ENCODE measurements at regions not wholly inside any gene's neighbourhood (a gene's known extent, or its start where the extent isn't known, plus 50 kb on each side); places are given as distances from the start of the nearest gene placed in this dataset.
"Not testable (repeated sequence)": the region's sequence is repeated elsewhere in the genome, so short reads cannot be mapped to it uniquely, and the experiment has no call there.

DNA sequence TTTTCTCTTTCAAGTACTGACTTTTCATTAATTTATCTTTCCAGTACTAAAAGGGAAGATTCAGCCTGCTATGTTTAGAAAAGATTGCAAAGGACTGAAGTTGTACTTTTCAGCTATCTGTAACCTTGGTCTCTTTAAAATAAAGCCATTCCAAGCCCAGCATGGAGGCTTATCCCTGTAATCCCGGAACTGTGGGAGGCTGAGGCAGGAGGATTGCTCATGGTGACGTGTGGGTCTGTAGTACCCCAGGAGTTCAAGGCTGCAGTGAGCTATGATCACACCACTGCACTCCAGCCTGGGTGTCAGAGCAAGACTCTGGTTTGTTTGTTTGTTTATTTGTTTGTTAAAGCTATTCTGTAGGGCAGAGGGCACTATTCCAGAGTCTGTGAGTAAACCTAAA is 50.6 kb upstream of the TMEM170B start:
- DNase-seq = no peak

- DNase-seq = no peak
These were observed 51.1 kb upstream of the TMEM170B start for GRCh38 chr6:11486486-11486885.

GRCh38 chr6:11486051-11486450 is 51.5 kb upstream of the TMEM170B start:
- no peak for DNase-seq

GRCh38 chr6:11485271-11485670 is 52.3 kb upstream of the TMEM170B start:
- DNase-seq = no peak

DNA sequence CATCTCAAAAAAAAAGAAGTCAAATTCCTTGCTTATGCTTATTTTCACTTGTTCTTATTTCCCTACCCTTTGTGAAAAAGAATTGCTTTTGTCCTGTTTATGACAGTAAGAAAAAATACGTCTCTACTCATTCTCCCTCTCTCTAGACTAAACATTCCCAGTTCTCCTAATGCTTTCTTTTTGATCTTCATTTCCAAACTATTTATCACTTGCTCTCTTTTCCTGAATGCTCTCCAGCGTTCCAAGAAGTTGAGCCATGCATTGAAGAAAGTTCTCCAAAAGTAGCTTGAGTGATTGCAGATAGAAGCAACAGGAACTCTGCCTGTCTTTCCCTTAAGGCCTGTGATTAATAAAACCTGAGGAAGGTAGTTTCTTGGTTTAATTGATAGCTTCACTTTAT is 53.1 kb upstream of the TMEM170B start:
- no peak for DNase-seq

DNA sequence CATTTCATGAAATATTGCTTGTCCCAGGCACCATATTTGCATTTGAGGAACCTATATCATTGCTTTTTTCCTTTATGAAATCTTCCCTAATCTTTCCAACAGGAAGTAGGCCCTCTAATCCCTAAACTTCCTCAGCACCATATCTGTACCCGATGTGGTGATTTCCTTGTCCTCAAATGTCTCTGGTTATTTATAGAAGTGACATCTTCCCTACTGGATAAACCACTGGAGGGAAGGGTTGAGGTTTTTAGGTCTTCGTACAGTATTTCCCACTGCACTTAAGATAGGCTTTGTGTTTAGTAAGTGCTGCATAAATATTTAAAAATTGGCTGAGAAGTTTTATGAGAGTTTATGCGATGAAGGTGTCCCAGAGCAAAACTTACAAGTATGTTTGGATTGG is 54.9 kb upstream of the TMEM170B start:
- DNase-seq = no peak

DNA sequence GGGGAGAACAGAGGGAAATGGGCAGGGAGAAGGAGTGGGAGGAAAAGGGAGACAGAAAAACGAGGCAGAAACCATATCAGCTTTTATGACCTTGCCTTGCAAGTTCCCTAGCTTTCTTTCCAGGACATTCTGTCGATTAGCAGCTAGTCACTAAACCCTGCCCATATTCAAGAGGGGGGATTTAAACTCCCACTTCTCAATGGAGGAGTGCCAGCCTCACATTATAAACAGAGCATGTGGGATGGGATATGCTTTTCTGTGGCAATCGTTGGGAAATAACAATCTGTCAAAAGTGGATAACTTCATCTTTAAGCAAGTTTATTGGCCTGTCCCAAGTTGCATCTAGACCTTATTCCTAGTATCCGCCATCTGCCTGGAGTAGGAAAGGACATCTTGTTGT is 57.0 kb upstream of the TMEM170B start:
- DNase-seq = no peak

DNA sequence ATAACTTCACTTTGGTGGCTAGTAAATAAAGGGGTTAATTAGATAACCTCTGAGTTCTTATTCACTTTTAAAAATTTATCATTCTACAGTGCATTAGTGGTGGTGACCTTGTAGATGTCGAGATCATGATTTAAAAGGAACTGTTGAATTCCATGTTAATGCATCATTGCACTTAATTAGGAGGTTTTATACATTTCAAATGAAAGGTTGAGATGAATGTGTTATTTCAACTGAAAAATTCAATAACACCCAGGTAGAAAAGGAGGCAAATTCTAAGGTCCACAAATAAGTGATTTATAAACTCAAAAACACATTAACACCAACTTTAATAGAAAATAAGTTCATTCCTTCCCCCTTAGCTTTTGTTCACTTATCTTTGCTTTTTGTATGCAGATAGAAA is 58.3 kb upstream of the TMEM170B start:
- DNase-seq = no peak

- DNase-seq = no peak
These were observed 59.0 kb upstream of the TMEM170B start for GRCh38 chr6:11478586-11478985.

- no peak for DNase-seq
These were observed 62.5 kb upstream of the TMEM170B start for GRCh38 chr6:11475016-11475415.

DNA sequence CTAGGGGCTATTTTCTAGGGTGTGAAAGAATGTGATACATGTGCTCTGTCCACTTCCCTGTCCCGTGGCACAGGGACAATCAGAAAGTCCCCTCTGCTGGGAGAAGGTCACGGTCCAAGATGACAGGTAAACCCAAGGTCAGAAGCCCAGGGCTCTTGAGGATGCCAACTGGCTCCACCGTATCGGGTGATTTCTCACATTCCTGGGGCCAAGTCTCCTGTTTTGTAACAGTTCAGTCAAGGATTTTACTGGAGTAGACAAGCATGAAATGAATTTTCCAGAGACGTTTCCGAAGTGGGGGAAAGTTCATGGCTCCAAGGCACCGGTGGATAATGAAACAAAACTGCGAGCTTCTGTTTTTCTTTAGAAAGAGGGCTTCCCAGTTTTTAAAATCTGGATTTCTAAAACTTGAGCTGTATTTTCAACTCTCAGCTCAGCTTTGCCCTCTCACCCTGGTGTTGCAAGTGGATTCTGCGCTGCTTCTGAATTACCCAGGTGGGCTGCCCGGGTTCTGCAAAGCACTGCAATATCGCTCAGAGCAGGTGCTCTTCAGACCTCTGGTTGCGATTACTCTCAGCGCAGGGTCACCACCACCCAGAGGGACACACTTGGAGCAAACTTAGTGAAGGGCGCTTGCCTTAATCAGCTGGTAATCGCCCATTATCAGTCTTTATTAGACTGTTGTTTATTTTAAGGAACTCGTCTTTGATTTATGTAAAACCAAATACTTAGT is 64.4 kb upstream of the TMEM170B start:
- DNase-seq = no peak

DNA sequence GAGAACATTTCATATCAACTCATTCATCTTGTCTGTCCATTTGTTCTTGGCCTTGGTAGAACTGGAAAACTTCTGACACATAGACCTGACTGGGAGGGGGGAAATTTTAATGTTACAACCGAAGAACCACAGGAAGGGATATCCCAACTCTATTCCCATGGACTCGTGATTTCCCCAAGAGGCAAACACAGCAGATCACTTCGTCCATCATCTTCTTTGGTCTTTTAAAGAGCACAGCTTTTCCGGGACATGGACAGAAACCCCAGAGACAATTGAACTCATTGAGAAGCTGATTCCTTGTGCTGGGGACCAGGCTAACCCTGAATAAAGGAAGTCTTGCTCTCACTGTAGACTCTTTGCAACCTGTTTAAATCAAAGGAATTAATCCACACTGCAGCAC is 66.3 kb upstream of the TMEM170B start:
- no peak for DNase-seq

DNA sequence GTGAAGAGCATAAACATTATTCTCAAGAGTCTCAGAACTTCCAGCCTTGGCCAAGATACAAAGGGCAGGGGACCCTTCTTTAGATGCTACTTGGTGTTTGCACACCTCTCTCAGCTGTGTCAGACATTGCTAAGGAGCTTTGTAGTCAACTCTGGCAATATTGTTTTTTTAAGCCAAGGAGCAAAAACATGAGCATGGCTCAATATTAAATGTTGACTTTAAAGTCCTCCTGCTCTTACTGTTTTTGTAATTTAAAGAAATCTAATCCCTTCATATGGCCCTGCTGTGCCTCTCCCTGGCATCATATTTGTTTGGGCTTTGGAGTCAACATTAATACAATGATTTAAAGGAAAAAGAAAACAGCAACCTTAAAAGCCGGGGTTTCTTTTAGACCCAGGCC is 67.9 kb upstream of the TMEM170B start:
- no peak for DNase-seq

DNA sequence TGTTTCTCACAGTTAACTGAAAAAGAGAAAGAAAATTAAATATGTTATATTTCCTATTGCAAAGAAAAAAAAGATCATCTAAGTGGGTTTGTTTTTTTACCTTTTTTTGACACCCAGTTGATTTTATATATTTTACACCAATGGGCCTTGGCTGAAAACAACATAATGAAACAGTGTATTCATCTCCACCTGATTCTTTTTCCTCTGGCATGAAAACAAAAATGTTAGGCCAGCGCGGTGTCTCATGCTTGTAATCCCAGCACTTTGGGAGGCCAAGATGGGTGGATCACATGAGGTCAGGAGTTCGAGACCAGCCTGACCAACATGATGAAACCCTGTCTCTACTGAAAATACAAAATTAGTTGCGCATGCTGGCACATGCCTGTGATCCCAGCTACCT is 69.3 kb upstream of the TMEM170B start:
- not testable (repeated sequence) for DNase-seq

DNA sequence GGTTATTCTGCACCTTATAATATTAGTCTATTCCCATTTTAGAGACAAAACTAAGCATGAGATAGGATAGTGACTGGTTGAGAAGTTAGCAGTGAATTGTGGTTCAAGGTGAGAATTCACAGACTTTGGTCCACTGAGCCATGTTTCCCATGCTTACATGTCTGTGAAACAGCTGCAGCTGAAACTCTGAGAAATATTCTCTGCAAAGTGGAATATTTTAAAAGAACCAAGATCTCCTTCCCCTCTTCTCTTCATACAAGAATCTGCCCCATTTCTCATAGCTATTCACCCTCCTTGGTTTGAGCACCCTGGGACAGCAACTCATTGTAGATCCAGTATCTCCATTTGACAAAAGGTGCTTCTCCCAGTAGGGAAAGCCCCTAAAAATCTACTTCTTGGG is 70.2 kb upstream of the TMEM170B start:
- DNase-seq = no peak

- no peak for DNase-seq
These were observed 74.2 kb upstream of the TMEM170B start for GRCh38 chr6:11463398-11463780.

DNA sequence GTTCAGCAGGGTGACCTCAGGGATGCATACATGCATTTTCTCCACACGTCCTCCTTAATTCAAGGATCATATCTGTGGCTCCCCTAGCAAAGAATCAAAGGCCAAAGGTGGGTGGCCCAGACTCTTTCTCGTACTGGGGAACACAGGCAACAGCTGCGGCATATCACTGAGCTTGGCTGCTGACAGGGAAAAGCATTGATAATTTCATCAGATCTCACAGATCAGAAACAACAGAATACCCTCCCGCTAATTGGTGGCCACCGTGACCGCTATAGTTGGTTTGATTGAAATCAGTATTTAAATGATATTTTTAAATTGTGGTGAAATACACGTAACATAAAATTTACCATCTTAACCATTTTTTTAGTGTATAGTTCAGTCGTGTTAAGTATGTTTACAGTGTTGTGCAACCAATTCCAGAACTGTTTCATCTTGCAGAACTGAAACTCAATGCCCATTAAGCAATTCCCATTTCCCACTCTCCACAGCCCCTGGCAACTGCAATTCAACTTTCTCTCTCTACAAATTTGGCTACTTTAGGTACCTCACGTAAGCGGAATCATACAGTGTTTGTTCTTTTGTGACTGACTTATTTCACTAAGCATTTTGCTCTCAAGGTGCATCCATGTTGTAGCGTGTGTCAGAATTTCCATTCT is 74.7 kb upstream of the TMEM170B start:
- DNase-seq = no peak

DNA sequence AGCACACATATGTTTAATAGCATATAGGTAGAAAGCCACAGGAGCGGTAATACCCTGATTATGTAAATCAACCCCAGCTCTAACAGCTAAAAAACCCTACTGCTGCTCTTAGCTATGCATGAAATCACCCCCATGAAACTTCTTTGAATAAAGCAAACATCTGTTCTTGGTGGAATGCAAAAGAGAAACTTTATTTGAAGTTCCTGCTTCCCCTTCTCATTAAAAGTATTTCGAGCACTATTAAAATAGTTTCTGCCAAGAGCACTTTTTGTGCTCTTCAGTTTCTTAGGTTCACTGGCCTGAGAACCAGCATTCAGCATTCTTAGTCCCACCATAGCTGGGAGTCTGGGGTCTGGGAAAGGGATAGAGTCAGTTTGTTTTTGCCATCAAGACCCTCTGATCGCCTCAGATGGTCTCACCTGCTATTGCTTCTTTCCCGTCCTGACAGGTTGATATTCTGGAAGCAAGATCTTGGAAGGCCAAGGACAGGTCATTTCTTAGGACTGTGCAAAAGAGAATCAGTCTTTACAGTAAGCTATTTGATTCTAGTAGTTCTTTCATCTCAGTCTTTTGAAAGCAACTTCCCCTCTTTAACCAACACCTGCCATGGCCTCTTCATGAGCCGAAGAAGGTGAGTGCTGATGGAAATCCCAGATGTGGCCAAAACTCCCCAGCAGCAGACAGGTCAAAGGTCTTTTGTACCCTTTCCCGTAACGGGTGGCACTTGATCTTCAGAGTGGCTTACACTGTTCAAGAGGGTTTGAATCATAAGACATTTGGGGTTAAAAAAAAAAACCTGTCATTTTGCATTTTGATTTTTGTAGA is 76.5 kb upstream of the TMEM170B start:
- no peak for DNase-seq

DNA sequence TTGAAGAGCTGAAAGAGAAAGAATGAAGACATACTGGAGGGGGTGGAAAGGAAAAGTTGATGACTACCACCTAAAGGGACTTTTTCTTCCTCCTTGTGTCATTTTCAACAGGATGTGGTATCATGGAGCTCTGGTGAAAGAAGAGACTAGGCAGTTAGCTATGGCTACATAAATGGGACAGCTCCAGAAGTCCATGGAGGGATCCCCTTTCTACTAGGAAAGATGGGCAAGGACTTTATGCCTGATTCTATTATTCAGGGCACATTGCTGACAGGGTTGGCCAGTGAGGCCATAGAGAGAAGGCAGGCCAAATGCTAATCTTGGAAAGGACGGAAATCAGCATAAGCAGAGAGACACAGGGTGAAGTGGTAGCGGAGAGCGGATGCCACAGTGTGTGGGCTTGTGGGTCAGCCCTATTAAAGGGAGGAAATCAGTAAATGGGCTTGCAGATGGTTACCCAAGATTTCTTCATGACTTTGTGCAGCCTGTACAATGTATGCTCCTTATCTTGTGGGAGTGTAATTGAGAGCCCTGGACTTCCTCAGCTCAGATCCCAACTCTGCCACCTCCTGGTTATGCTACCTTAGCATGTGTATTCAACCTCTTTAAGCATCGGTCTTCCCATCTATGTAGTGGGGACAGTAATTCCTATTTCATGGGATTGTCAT is 77.4 kb upstream of the TMEM170B start:
- no peak for DNase-seq

- DNase-seq = no peak
These were observed 78.4 kb upstream of the TMEM170B start for GRCh38 chr6:11459079-11459610.

GRCh38 chr6:11458509-11458908 is 79.0 kb upstream of the TMEM170B start:
- DNase-seq = no peak

GRCh38 chr6:11457422-11457821 is 80.1 kb upstream of the TMEM170B start:
- DNase-seq = not testable (repeated sequence)

GRCh38 chr6:11452106-11452505 is 85.4 kb upstream of the TMEM170B start:
- DNase-seq = not testable (repeated sequence)

All from activated naive CD4-positive, alpha-beta T cell treated with Interleukin-2 at 50 U/mL for 16 hours (primary cell).